ENCODE measurements at regions not wholly inside any gene's neighbourhood (a gene's known extent, or its start where the extent isn't known, plus 50 kb on each side); places are given as distances from the start of the nearest gene placed in this dataset.

GRCh38 chr4:181193131-181193930, 1049.9 kb upstream of the TENM3 start:
- no peak for TF ChIP-seq RAD21 (IDR thresholded peaks at IDR 0.05; ENCODE audit: low read length)
- no peak for TF ChIP-seq CHD1 (IDR thresholded peaks at IDR 0.05; ENCODE audit: low read depth, low read length)
- no peak for TF ChIP-seq NFE2L2 (IDR thresholded peaks at IDR 0.05; ENCODE audit: low read depth, low read length)
- no peak for TF ChIP-seq CEBPB (IDR thresholded peaks at IDR 0.05; ENCODE audit: low read depth, low read length)
- TF ChIP-seq USF2 (IDR thresholded peaks at IDR 0.05; ENCODE audit: low read depth, low read length), result no peak
- no peak for TF ChIP-seq MAZ (IDR thresholded peaks at IDR 0.05; ENCODE audit: borderline replicate concordance, low read depth, low read length)
- no peak for TF ChIP-seq MAFK (IDR thresholded peaks at IDR 0.05; ENCODE audit: low read depth, low read length)
- TF ChIP-seq RFX5 (IDR thresholded peaks at IDR 0.05; ENCODE audit: low read depth, low read length), result no peak
- no peak for TF ChIP-seq BHLHE40 (IDR thresholded peaks at IDR 0.05; ENCODE audit: low read depth, low read length)

More at GRCh38 chr4:181193131-181193930, 1049.9 kb upstream of the TENM3 start:
- dilution Hi-C loops (cut with HindIII; ENCODE audit: low sequenced_read_pairs, unreplicated experiment) (no loop called here), in situ Hi-C loops (cut with MboI; ENCODE audit: low sequenced_read_pairs) (no loop called here), intact Hi-C loops (cut with micrococcal nuclease) (no loop called here)
- Histone ChIP-seq H3K4me1 (ENCODE audit: control insufficient read depth, insufficient read depth, low read length) (no peaks in the 10 kb centered on the region), H2AK5ac (ENCODE audit: low read depth, low read length) (no peak overlapping the region), H3K36me3 (ENCODE audit: control insufficient read depth, insufficient read depth, low read length) (no peaks in the 10 kb centered on the region), H4K8ac (ENCODE audit: low read depth in 2 of 2, low read length in 2 of 2) (no peak overlapping the region), H3K18ac (ENCODE audit: low read depth, low read length) (no peak overlapping the region), H2BK120ac (ENCODE audit: low read depth, low read length) (no peak overlapping the region), H4K20me1 (ENCODE audit: insufficient read depth, low read length) (no peaks in the 10 kb centered on the region), H2BK15ac (ENCODE audit: low read depth, low read length) (no peak overlapping the region), H3K27me3 (ENCODE audit: control insufficient read depth, insufficient read depth, low read length) (no peaks in the 10 kb centered on the region), H2AFZ (replicated peaks; ENCODE audit: low read length, poor library complexity) (no peak overlapping the region), H3K9me1 (ENCODE audit: insufficient read depth, low read length) (no peaks in the 10 kb centered on the region), H3K23ac (ENCODE audit: low read depth, low read length) (no peak overlapping the region), H3K4me3 (ENCODE audit: insufficient read depth, low read depth, low read length) (no peak overlapping the region), H4K91ac (ENCODE audit: insufficient read depth, low read depth, low read length) (no peak overlapping the region), H3K4ac (ENCODE audit: low read depth, low read length) (no peak overlapping the region), H3K9ac (ENCODE audit: low read depth, low read length) (no peak overlapping the region), H3K56ac (ENCODE audit: extremely low read depth, insufficient read depth, low read length) (no peak overlapping the region), H4K5ac (ENCODE audit: low read depth, low read length) (no peak overlapping the region), H2AK9ac (replicated peaks; ENCODE audit: low read depth, low read length, poor library complexity) (no peak overlapping the region), H3K9me3 (ENCODE audit: control insufficient read depth, insufficient read depth, low read length) (peaks cover 4% of the 10 kb centered on the region; the same call in 1 of the 2 replicates), H3K27ac (ENCODE audit: insufficient read depth, low read length) (no peak overlapping the region), H2BK20ac (ENCODE audit: low read depth, low read length) (no peak overlapping the region), H2BK5ac (ENCODE audit: low read depth, low read length, poor library complexity, severe bottlenecking) (no peak overlapping the region), H3K79me1 (ENCODE audit: low read depth in 1 of 2, low read length in 2 of 2) (no peaks in the 10 kb centered on the region), H3K4me2 (ENCODE audit: low read depth, low read length) (no peak overlapping the region), H3K14ac (replicated peaks; ENCODE audit: low read depth, low read length) (no peak overlapping the region)
- DNase-seq (no peak), ATAC-seq (ENCODE audit: low read depth) (no peak)
- BruUV-seq (replicated peaks), result no TSS peak
- WGBS, 2 experiments (ENCODE audit: extremely low coverage in 2 of 2, insufficient read length in 1 of 2), result 8% methylated on average over 2 of the region's 6 CpGs; no CpG with 5 or more reads in 1 of the 2 experiments
- CTCF ChIA-PET, result no interaction called here
- POLR2A ChIA-PET (ENCODE audit: unreplicated experiment), result no interaction called here

Measured in IMR-90 (cell line).